Astrocyte (in vitro differentiated cells and primary cell): ENCODE measurements at regions not wholly inside any gene's neighbourhood (a gene's known extent, or its start where the extent isn't known, plus 50 kb on each side); places are given as distances from the start of the nearest gene placed in this dataset.
"Not testable (repeated sequence)": the region's sequence is repeated elsewhere in the genome, so short reads cannot be mapped to it uniquely, and the experiment has no call there.

ENCODE experiments used
- DNase-seq: peaks from one replicate; pipeline ENCODE4 v3.0.0-alpha.2; 2010; ENCODE audit warnings: low read depth
- FAIRE-seq: peaks from 2 replicates; lab custom pipeline; 2011; peaks lifted over from hg19 to GRCh38; lab: Jason Lieb, UNC
- H2AFZ ChIP-seq: 2 replicates; pipeline ENCODE4 v1.6.0; 2012; ENCODE audit warnings: low read depth, low read length, inconsistent platforms
- H3K27ac ChIP-seq: 2 replicates; pipeline ENCODE4 v1.5.1; 2011; ENCODE audit warnings: low read depth, low read length, inconsistent platforms
- H3K27me3 ChIP-seq: 2 replicates; pipeline ENCODE4 v1.6.0; 2011; ENCODE audit warnings: low read length, inconsistent platforms; ENCODE audit not compliant: insufficient read depth
- H3K36me3 ChIP-seq: 2 replicates; pipeline ENCODE4 v1.5.1; 2011; ENCODE audit warnings: low read length, inconsistent platforms; ENCODE audit not compliant: insufficient read depth
- H3K4me1 ChIP-seq: 2 replicates; pipeline ENCODE4 v1.5.1; 2011; ENCODE audit warnings: low read length, inconsistent platforms; ENCODE audit not compliant: insufficient read depth
- H3K4me2 ChIP-seq: 2 replicates; pipeline ENCODE4 v1.6.0; 2012; ENCODE audit warnings: low read length, inconsistent platforms
- H3K4me3 ChIP-seq: 2 replicates; pipeline ENCODE4 v1.5.1; 2011; ENCODE audit warnings: low read depth, mild to moderate bottlenecking, low read length, inconsistent platforms; ENCODE audit not compliant: insufficient read depth
- H3K79me2 ChIP-seq: 2 replicates; pipeline ENCODE4 v1.6.0; 2012; ENCODE audit warnings: mild to moderate bottlenecking, low read length, inconsistent platforms; ENCODE audit not compliant: insufficient read depth
- H3K9ac ChIP-seq: 2 replicates; pipeline ENCODE4 v1.6.0; 2012; ENCODE audit warnings: mild to moderate bottlenecking, low read length, inconsistent platforms
- H3K9me3 ChIP-seq: 2 replicates; pipeline ENCODE4 v1.5.1; 2012; ENCODE audit warnings: low read depth, mild to moderate bottlenecking, low read length, inconsistent platforms; ENCODE audit not compliant: insufficient read depth
- H4K20me1 ChIP-seq: 2 replicates; pipeline ENCODE4 v1.6.0; 2012; ENCODE audit warnings: low read length, inconsistent platforms; ENCODE audit not compliant: insufficient read depth
- H3K27ac Mint-ChIP-seq: one replicate; pipeline ENCODE4 v1.8.0; 2021; ENCODE audit warnings: mild to moderate bottlenecking, mixed read lengths; ENCODE audit not compliant: unreplicated experiment
- H3K27me3 Mint-ChIP-seq: one replicate; pipeline ENCODE4 v1.8.0; 2021; ENCODE audit warnings: low read depth, mixed read lengths; ENCODE audit not compliant: unreplicated experiment
- H3K36me3 Mint-ChIP-seq: one replicate; pipeline ENCODE4 v1.8.0; 2021; ENCODE audit warnings: low read depth, mixed read lengths; ENCODE audit not compliant: unreplicated experiment
- H3K4me1 Mint-ChIP-seq: one replicate; pipeline ENCODE4 v1.8.0; 2021; ENCODE audit warnings: low read depth, mixed read lengths; ENCODE audit not compliant: unreplicated experiment
- H3K4me3 Mint-ChIP-seq: one replicate; pipeline ENCODE4 v1.8.0; 2021; ENCODE audit warnings: mild to moderate bottlenecking, moderate library complexity, mixed read lengths; ENCODE audit not compliant: unreplicated experiment
- H3K9me3 Mint-ChIP-seq: one replicate; pipeline ENCODE4 v1.8.0; 2021; ENCODE audit warnings: mild to moderate bottlenecking, mixed read lengths; ENCODE audit not compliant: unreplicated experiment
- CTCF ChIP-seq: IDR thresholded peaks from 2 replicates; pipeline ENCODE4 v1.5.1; 2011; ENCODE audit warnings: low read depth, mild to moderate bottlenecking, inconsistent platforms, low read length, moderate library complexity; ENCODE audit not compliant: insufficient read depth
- EZH2 ChIP-seq: IDR thresholded peaks from 2 replicates; pipeline ENCODE4 v1.6.1; 2012; ENCODE audit warnings: mild to moderate bottlenecking, low read length, inconsistent platforms; ENCODE audit not compliant: insufficient read depth

GRCh38 chr11:91481875-91482274 lies 742.7 kb upstream of the FAT3 start:
- H3K9ac ChIP-seq, H2AFZ ChIP-seq, H3K4me1 ChIP-seq, DNase-seq, H3K36me3 ChIP-seq, H3K27ac ChIP-seq, H3K79me2 ChIP-seq, H3K27me3 ChIP-seq, H3K4me1 Mint-ChIP-seq, FAIRE-seq, H3K36me3 Mint-ChIP-seq, H3K4me3 ChIP-seq, H3K4me2 ChIP-seq, H3K27ac Mint-ChIP-seq, H3K9me3 ChIP-seq, H3K4me3 Mint-ChIP-seq, H4K20me1 ChIP-seq, H3K27me3 Mint-ChIP-seq, H3K9me3 Mint-ChIP-seq: not testable (repeated sequence)

GRCh38 chr11:91470656-91471055 lies 754.0 kb upstream of the FAT3 start:
- no peak overlapping the region for H3K4me2 ChIP-seq
- Mint-ChIP-seq H3K36me3 (no peaks in the 10 kb centered on the region), H3K4me1 (peaks cover 4% of the 10 kb centered on the region), H3K4me3 (no peak overlapping the region), H3K27ac (no peak overlapping the region), H3K27me3 (peaks cover 2% of the 10 kb centered on the region), H3K9me3 (no peaks in the 10 kb centered on the region)
- no peak overlapping the region for H3K9ac ChIP-seq
- FAIRE-seq: no peak
- H3K27me3 ChIP-seq: no peaks in the 10 kb centered on the region
- no peaks in the 10 kb centered on the region for H3K4me1 ChIP-seq
- H3K27ac ChIP-seq: no peak overlapping the region
- no peaks in the 10 kb centered on the region for H3K9me3 ChIP-seq
- no peak for TF ChIP-seq CTCF
- TF ChIP-seq EZH2: no peak
- H3K36me3 ChIP-seq: no peaks in the 10 kb centered on the region
- H3K4me3 ChIP-seq: no peak overlapping the region
- no peaks in the 10 kb centered on the region for H4K20me1 ChIP-seq
- no peak for DNase-seq
- no peaks in the 10 kb centered on the region for H3K79me2 ChIP-seq
- H2AFZ ChIP-seq: no peak overlapping the region

- H3K4me2 ChIP-seq: no peak overlapping the region
- no peak for FAIRE-seq
These were observed 764.8 kb upstream of the FAT3 start for GRCh38 chr11:91459840-91460239.

More at GRCh38 chr11:91459840-91460239, 764.8 kb upstream of the FAT3 start:
- H3K27me3 Mint-ChIP-seq: no peaks in the 10 kb centered on the region
- Histone ChIP-seq H3K27ac (no peak overlapping the region), H3K36me3 (no peaks in the 10 kb centered on the region), H3K27me3 (no peaks in the 10 kb centered on the region), H3K9ac (no peak overlapping the region), H2AFZ (no peak overlapping the region), H3K4me1 (no peaks in the 10 kb centered on the region), H3K9me3 (no peaks in the 10 kb centered on the region), H4K20me1 (no peaks in the 10 kb centered on the region), H3K4me3 (no peak overlapping the region), H3K79me2 (no peaks in the 10 kb centered on the region)
- no peak overlapping the region for H3K27ac Mint-ChIP-seq
- TF ChIP-seq EZH2 (no peak), CTCF (no peak)
- no peaks in the 10 kb centered on the region for H3K9me3 Mint-ChIP-seq
- H3K36me3 Mint-ChIP-seq: no peaks in the 10 kb centered on the region
- H3K4me1 Mint-ChIP-seq: no peaks in the 10 kb centered on the region
- no peak for DNase-seq
- H3K4me3 Mint-ChIP-seq: no peak overlapping the region
